ENCODE measurements at regions not wholly inside any gene's neighbourhood (a gene's known extent, or its start where the extent isn't known, plus 50 kb on each side); places are given as distances from the start of the nearest gene placed in this dataset.

DNA sequence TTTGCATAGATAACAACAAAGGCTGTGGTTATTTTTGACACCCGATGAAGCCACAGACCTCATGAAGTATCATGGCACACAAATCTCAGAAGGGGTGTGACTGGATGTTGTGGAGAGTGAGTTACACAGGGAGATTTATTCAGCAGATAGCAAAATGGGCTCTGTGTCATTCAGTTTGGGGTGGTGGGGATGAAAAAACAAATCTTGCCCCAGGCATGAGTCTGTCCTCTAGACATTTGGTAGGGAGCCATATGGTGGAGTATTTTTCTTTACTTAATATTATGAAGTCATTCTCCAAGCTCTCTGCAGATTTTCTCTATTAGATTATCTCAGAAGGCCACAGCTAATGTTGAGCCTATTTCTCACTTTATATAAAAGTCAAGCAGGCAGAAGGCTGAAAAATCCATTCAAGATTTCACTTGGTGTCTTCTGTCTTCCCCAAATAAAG is 277.1 kb upstream of the TENM3 start:
- TF ChIP-seq, protein P1, sequence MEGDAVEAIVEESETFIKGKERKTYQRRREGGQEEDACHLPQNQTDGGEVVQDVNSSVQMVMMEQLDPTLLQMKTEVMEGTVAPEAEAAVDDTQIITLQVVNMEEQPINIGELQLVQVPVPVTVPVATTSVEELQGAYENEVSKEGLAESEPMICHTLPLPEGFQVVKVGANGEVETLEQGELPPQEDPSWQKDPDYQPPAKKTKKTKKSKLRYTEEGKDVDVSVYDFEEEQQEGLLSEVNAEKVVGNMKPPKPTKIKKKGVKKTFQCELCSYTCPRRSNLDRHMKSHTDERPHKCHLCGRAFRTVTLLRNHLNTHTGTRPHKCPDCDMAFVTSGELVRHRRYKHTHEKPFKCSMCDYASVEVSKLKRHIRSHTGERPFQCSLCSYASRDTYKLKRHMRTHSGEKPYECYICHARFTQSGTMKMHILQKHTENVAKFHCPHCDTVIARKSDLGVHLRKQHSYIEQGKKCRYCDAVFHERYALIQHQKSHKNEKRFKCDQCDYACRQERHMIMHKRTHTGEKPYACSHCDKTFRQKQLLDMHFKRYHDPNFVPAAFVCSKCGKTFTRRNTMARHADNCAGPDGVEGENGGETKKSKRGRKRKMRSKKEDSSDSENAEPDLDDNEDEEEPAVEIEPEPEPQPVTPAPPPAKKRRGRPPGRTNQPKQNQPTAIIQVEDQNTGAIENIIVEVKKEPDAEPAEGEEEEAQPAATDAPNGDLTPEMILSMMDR (IDR thresholded peaks at IDR 0.05), result no peak
- TF ChIP-seq POLR2A (IDR thresholded peaks at IDR 0.05), result no peak
